H1 (cell line): ENCODE measurements at regions not wholly inside any gene's neighbourhood (a gene's known extent, or its start where the extent isn't known, plus 50 kb on each side); places are given as distances from the start of the nearest gene placed in this dataset.

Experiments
- CTCF ChIA-PET: fragments of 300-600 bp; sonication (Branson Sonifier 250); formaldehyde crosslinking; loops from one replicate; lab custom pipeline; 2021; ENCODE audit not compliant: partially characterized antibody; lab: Charles Lee
- POLR2A ChIA-PET: fragments of 300-600 bp; sonication (Branson Sonifier 250); formaldehyde crosslinking; loops from one replicate; lab custom pipeline; 2021; ENCODE audit warnings: inconsistent platforms; ENCODE audit not compliant: partially characterized antibody; lab: Charles Lee
- DNase-seq, 2 experiments: peaks; one replicate each; pipeline versions ENCODE4 v3.0.0 to v3.0.0-alpha.2; 2010 to 2022; ENCODE audit warnings: low spot score in 2 of 2, low read depth in 1 of 2, mixed read lengths in 1 of 2
- FAIRE-seq: peaks from 2 replicates; lab custom pipeline; 2011; peaks lifted over from hg19 to GRCh38; lab: Jason Lieb, UNC
- H2AFZ ChIP-seq: 2 replicates; pipeline ENCODE4 v1.8.1; 2012; ENCODE audit warnings: low read length, inconsistent platforms
- H2AK5ac ChIP-seq: 2 replicates; pipeline ENCODE4 v1.6.1; 2013; ENCODE audit warnings: low read depth, low read length
- H2BK120ac ChIP-seq: replicated peaks from 2 replicates; pipeline ENCODE3; 2013; ENCODE audit warnings: low read depth, low read length, inconsistent platforms
- H2BK12ac ChIP-seq: 2 replicates; pipeline ENCODE4 v1.6.1; 2013; ENCODE audit warnings: low read depth, low read length
- H2BK15ac ChIP-seq: 2 replicates; pipeline ENCODE4 v1.6.1; 2013; ENCODE audit warnings: low read length
- H2BK20ac ChIP-seq: 2 replicates; pipeline ENCODE4 v1.6.1; 2013; ENCODE audit warnings: low read length
- H2BK5ac ChIP-seq: 2 replicates; pipeline ENCODE4 v1.6.1; 2013; ENCODE audit warnings: low read depth, low read length
- H3K14ac ChIP-seq: 2 replicates; pipeline ENCODE4 v1.6.1; 2013; ENCODE audit warnings: inconsistent platforms; ENCODE audit not compliant: insufficient read length
- H3K18ac ChIP-seq: 2 replicates; pipeline ENCODE4 v1.6.1; 2013; ENCODE audit warnings: low read length; ENCODE audit errors: extremely low read depth
- H3K23ac ChIP-seq: 2 replicates; pipeline ENCODE4 v1.6.1; 2013; ENCODE audit warnings: inconsistent platforms; ENCODE audit not compliant: insufficient read length
- H3K23me2 ChIP-seq: 2 replicates; pipeline ENCODE4 v1.6.1; 2013; ENCODE audit warnings: low read depth, low read length
- H3K27ac ChIP-seq: 2 replicates; pipeline ENCODE4 v1.6.1; 2011; ENCODE audit warnings: low read depth, low read length, inconsistent platforms
- H3K27me3 ChIP-seq, 4 experiments: replicated peaks in 1 of 4; 1 replicate in 1 of 4; 2 replicates in 3 of 4; pipeline versions ENCODE4 v1.6.1 to v1.8.1; 2011 to 2013; ENCODE audit warnings: low read length in 3 of 4, mild to moderate bottlenecking in 3 of 4, inconsistent platforms in 2 of 4, mixed read lengths in 2 of 4, moderate library complexity in 1 of 4; ENCODE audit not compliant: control insufficient read depth in 3 of 4, insufficient read depth in 3 of 4; ENCODE audit errors: extremely low read depth in 1 of 4
- H3K36me3 ChIP-seq, 4 experiments: 2 replicates each; pipeline versions ENCODE4 v1.6.1 to v1.8.1; 2011 to 2013; ENCODE audit warnings: mild to moderate bottlenecking in 4 of 4, low read length in 3 of 4, moderate library complexity in 2 of 4, control low read depth in 1 of 4, inconsistent platforms in 1 of 4; ENCODE audit not compliant: insufficient read depth in 4 of 4, control insufficient read depth in 2 of 4
- H3K4ac ChIP-seq: replicated peaks from 2 replicates; pipeline ENCODE3; 2013; ENCODE audit warnings: low read length, low read depth, mixed read lengths, inconsistent platforms; ENCODE audit not compliant: insufficient read length
- H3K4me1 ChIP-seq, 4 experiments: replicated peaks in 1 of 4; 1 replicate in 1 of 4; 2 replicates in 3 of 4; pipeline versions ENCODE4 v1.6.1 to v1.8.1; 2011 to 2013; ENCODE audit warnings: low read length in 3 of 4, inconsistent platforms in 2 of 4, mixed read lengths in 1 of 4; ENCODE audit not compliant: insufficient read depth in 4 of 4, control insufficient read depth in 3 of 4
- H3K4me2 ChIP-seq, 2 experiments: 2 replicates each; pipeline versions ENCODE4 v1.6.1 to v1.8.1; 2011 to 2013; ENCODE audit warnings: low read depth in 2 of 2, low read length in 2 of 2, control low read depth in 1 of 2, inconsistent platforms in 1 of 2, mild to moderate bottlenecking in 1 of 2; ENCODE audit not compliant: insufficient read depth in 1 of 2
- H3K4me3 ChIP-seq, 4 experiments: fragments of 200-600, 300-600 bp in 1 of 4; sonication (generic), shearing (Covaris generic), sonication (Bioruptor Twin) in 1 of 4; 2 replicates each; pipeline versions ENCODE4 v1.5.1 to v1.8.1; 2011 to 2016; ENCODE audit warnings: low read length in 4 of 4, low read depth in 3 of 4, control low read depth in 2 of 4, inconsistent platforms in 2 of 4, mild to moderate bottlenecking in 2 of 4, mixed read lengths in 1 of 4, moderate library complexity in 1 of 4; ENCODE audit not compliant: insufficient read depth in 2 of 4; ENCODE audit errors: extremely low read depth in 1 of 4
- H3K56ac ChIP-seq: replicated peaks from 2 replicates; pipeline ENCODE3; 2013; ENCODE audit warnings: low read depth, mild to moderate bottlenecking, mixed read lengths, low read length, inconsistent platforms; ENCODE audit not compliant: insufficient read length
- H3K79me1 ChIP-seq: 2 replicates; pipeline ENCODE4 v1.6.1; 2013; ENCODE audit warnings: low read depth, low read length, control low read depth
- H3K79me2 ChIP-seq, 2 experiments: 2 replicates each; pipeline versions ENCODE4 v1.6.1 to v1.8.1; 2012 to 2013; ENCODE audit warnings: low read length in 2 of 2, mild to moderate bottlenecking in 2 of 2, inconsistent platforms in 1 of 2; ENCODE audit not compliant: insufficient read depth in 2 of 2, control insufficient read depth in 1 of 2
- H3K9ac ChIP-seq, 4 experiments: replicated peaks in 1 of 4; 1 replicate in 1 of 4; 2 replicates in 3 of 4; pipeline versions ENCODE4 v1.6.1 to v1.8.1; 2011 to 2013; ENCODE audit warnings: low read depth in 3 of 4, low read length in 3 of 4, control low read depth in 2 of 4, mild to moderate bottlenecking in 2 of 4, moderate library complexity in 2 of 4, inconsistent platforms in 1 of 4; ENCODE audit errors: extremely low read depth in 1 of 4
- H3K9me3 ChIP-seq, 2 experiments: 2 replicates each; pipeline versions ENCODE4 v1.6.1 to v1.8.1; 2012 to 2013; ENCODE audit warnings: mild to moderate bottlenecking in 2 of 2, moderate library complexity in 2 of 2, control low read depth in 1 of 2, inconsistent platforms in 1 of 2, low read depth in 1 of 2, low read length in 1 of 2, mixed read lengths in 1 of 2; ENCODE audit not compliant: insufficient read depth in 2 of 2
- H4K20me1 ChIP-seq, 2 experiments: replicated peaks in 1 of 2; 2 replicates each; pipeline versions ENCODE3 to v1.8.1; 2011 to 2013; ENCODE audit warnings: inconsistent platforms in 2 of 2, low read length in 2 of 2, mild to moderate bottlenecking in 1 of 2; ENCODE audit not compliant: insufficient read depth in 2 of 2, control insufficient read depth in 1 of 2
- H4K5ac ChIP-seq: 2 replicates; pipeline ENCODE4 v1.6.1; 2013; ENCODE audit warnings: low read length, low read depth, mixed read lengths, inconsistent platforms; ENCODE audit not compliant: insufficient read length
- H4K8ac ChIP-seq: 2 replicates; pipeline ENCODE4 v1.8.0; 2013; ENCODE audit warnings: mild to moderate bottlenecking, moderate library complexity, low read length, inconsistent platforms; ENCODE audit not compliant: insufficient read depth; ENCODE audit errors: extremely low read depth
- H4K91ac ChIP-seq: replicated peaks from 2 replicates; pipeline ENCODE3; 2013; ENCODE audit warnings: low read length, mixed read lengths, inconsistent platforms; ENCODE audit not compliant: insufficient read length
- ASH2L ChIP-seq: fragments of 200-600, 300-600 bp; sonication (generic); IDR thresholded peaks from one replicate; pipeline ENCODE4 v1.7.1; 2017; ENCODE audit warnings: low read length
- CBX5 ChIP-seq: fragments of 300-800, 300-1000 bp; sonication (generic); IDR thresholded peaks from 2 replicates; pipeline ENCODE4 v1.7.1; 2016; ENCODE audit warnings: antibody characterized with exemption, low read length, low read depth
- E2F6 ChIP-seq: IDR thresholded peaks from 2 replicates; pipeline ENCODE4 v1.6.1; 2012; ENCODE audit warnings: inconsistent platforms
- KDM4A ChIP-seq: IDR thresholded peaks from one replicate; pipeline ENCODE4 v1.7.1; 2012; ENCODE audit warnings: low read depth, mild to moderate bottlenecking, moderate library complexity, low read length, inconsistent platforms; ENCODE audit not compliant: severe bottlenecking
- MAFK ChIP-seq: IDR thresholded peaks from 2 replicates; pipeline ENCODE4 v1.6.1; 2012; ENCODE audit warnings: low read depth, mild to moderate bottlenecking, improper control_type of control experiment, low read length
- NANOG ChIP-seq: IDR thresholded peaks from 2 replicates; pipeline ENCODE4 v1.6.1; 2011; ENCODE audit warnings: low read length, low read depth, mild to moderate bottlenecking, inconsistent platforms; ENCODE audit not compliant: insufficient read depth, poor library complexity, severe bottlenecking
- NRF1 ChIP-seq: IDR thresholded peaks from 2 replicates; pipeline ENCODE4 v1.6.1; 2011; ENCODE audit warnings: mild to moderate bottlenecking, low read depth, low read length, improper control_type of control experiment
- PHF8 ChIP-seq: fragments of 200-600 bp; sonication (generic); conservative IDR thresholded peaks from 2 replicates; pipeline ENCODE4 v1.7.1; 2012; ENCODE audit warnings: low read depth, mild to moderate bottlenecking, inconsistent platforms, low read length, moderate library complexity
- RBBP5 ChIP-seq: IDR thresholded peaks from 2 replicates; pipeline ENCODE4 v1.7.1; 2012; ENCODE audit warnings: low read depth, mild to moderate bottlenecking, inconsistent platforms, low read length, moderate library complexity, borderline replicate concordance
- RFX5 ChIP-seq: IDR thresholded peaks from 2 replicates; pipeline ENCODE4 v1.6.1; 2011; ENCODE audit warnings: low read depth, low read length, improper control_type of control experiment, borderline replicate concordance
- RXRA ChIP-seq: IDR thresholded peaks from 2 replicates; pipeline ENCODE4 v1.6.1; 2011; ENCODE audit warnings: low read depth, mild to moderate bottlenecking, low read length, moderate library complexity; ENCODE audit not compliant: insufficient read depth
- SUZ12 ChIP-seq: fragments of 200-600 bp; sonication (generic); IDR thresholded peaks from 2 replicates; pipeline ENCODE4 v1.6.1; 2012; ENCODE audit warnings: mild to moderate bottlenecking, inconsistent platforms, low read length, moderate library complexity, mixed read lengths
- WGBS, 2 experiments: shearing (Covaris generic) in 1 of 2; methylation state at CpG; one replicate each; pipeline versions ENCODE4 v1.1.6 to v1.1.7; 2013 to 2015; ENCODE audit warnings: low lambda C conversion rate in 2 of 2, mixed read lengths in 2 of 2, inconsistent platforms in 1 of 2, low coverage in 1 of 2, missing lambda C conversion rate in 1 of 2; ENCODE audit not compliant: insufficient replicate concordance in 2 of 2, insufficient coverage in 1 of 2, insufficient read length in 1 of 2; ENCODE audit errors: extremely low coverage in 1 of 2, missing lambda C conversion rate in 1 of 2; 5-methylcytosine and 5-hydroxymethylcytosine counted together
- TF ChIP-seq, protein P1 (sequence below): IDR thresholded peaks from 2 replicates; pipeline ENCODE4 v1.6.1; 2012; ENCODE audit warnings: inconsistent platforms

GRCh38 chr6:43867246-43867645 lies 97.2 kb downstream of the VEGFA start:
- H2BK120ac ChIP-seq = no peak overlapping the region
- no peaks in the 10 kb centered on the region for H3K79me1 ChIP-seq
- H2BK15ac ChIP-seq = no peak overlapping the region
- CTCF ChIA-PET = interaction anchor here (0.6 to 3.2 kb wide), 5 partner anchors 10 to 146 kb away, joined by 3 to 23 read pairs (median 7); no protein-coding TSS in a partner anchor
- no peak overlapping the region for H2BK12ac ChIP-seq
- no peaks in the 10 kb centered on the region for H3K79me2 ChIP-seq
- no peak overlapping the region for H3K4me3 ChIP-seq
- H2BK20ac ChIP-seq = no peak overlapping the region
- H3K27me3 ChIP-seq = no peaks in the 10 kb centered on the region; a peak in 1 of 7 replicates
- no peak overlapping the region for H3K4me2 ChIP-seq
- H2AK5ac ChIP-seq = no peak overlapping the region
- H3K18ac ChIP-seq = no peak overlapping the region
- no peak overlapping the region for H3K56ac ChIP-seq
- H4K5ac ChIP-seq = no peak overlapping the region
- H3K4me1 ChIP-seq = peaks cover 0 to 13% (median 10%) of the 10 kb centered on the region in 4 experiments; a peak in 6 of 7 replicates
- H3K14ac ChIP-seq = no peak overlapping the region
- no peaks in the 10 kb centered on the region for H3K23me2 ChIP-seq
- DNase-seq = no peak
- no peak overlapping the region for H3K27ac ChIP-seq
- no peak overlapping the region for H2AFZ ChIP-seq
- POLR2A ChIA-PET = interaction anchor here (0.9 kb wide), 1 partner anchor 18 kb away, joined by 3 read pairs; no protein-coding TSS in a partner anchor
- no peak overlapping the region for H3K9ac ChIP-seq
- H3K36me3 ChIP-seq = no peaks in the 10 kb centered on the region
- H4K91ac ChIP-seq = no peak overlapping the region
- no peak overlapping the region for H3K4ac ChIP-seq
- WGBS, 2 experiments = 90% methylated on average over 3 of the region's 4 CpGs; no CpG with 5 or more reads in 1 of the 2 experiments
- H4K8ac ChIP-seq = no peak overlapping the region
- H3K23ac ChIP-seq = no peak overlapping the region
- no peak overlapping the region for H2BK5ac ChIP-seq
- H3K9me3 ChIP-seq = no peaks in the 10 kb centered on the region
- no peaks in the 10 kb centered on the region for H4K20me1 ChIP-seq
- no peak for FAIRE-seq
- TF ChIP-seq NANOG = no peak
- TF ChIP-seq NRF1 = no peak
- TF ChIP-seq MAFK = no peak
- no peak for TF ChIP-seq E2F6
- TF ChIP-seq CBX5 = no peak
- no peak for TF ChIP-seq RBBP5
- no peak for TF ChIP-seq KDM4A
- no peak for TF ChIP-seq RFX5
- TF ChIP-seq SUZ12 = no peak
- no peak for TF ChIP-seq PHF8
- no peak for TF ChIP-seq RXRA
- TF ChIP-seq ASH2L = no peak
- TF ChIP-seq, protein P1, sequence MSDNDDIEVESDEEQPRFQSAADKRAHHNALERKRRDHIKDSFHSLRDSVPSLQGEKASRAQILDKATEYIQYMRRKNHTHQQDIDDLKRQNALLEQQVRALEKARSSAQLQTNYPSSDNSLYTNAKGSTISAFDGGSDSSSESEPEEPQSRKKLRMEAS = no peak
